ENCODE measurements at regions not wholly inside any gene's neighbourhood (a gene's known extent, or its start where the extent isn't known, plus 50 kb on each side); places are given as distances from the start of the nearest gene placed in this dataset.
"Not testable (repeated sequence)": the region's sequence is repeated elsewhere in the genome, so short reads cannot be mapped to it uniquely, and the experiment has no call there.

DNA sequence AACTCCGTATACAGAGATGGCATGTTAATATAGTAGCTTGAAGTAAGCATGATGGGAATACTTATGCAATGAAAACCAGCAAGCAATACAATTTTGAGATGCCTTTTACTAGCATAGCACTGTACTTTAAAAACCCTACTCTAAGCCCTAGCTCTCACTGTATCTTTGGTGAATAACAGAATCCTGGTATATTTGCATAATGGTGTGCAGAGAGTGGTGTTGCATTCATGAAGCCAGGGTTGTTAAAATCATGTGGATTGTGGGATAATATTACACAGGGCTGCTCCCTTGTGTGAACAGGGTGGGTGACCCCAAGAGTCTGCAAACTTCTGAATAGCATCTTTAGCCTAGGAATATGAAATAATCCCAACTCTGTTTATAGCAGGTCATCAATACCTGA, 105.2 kb upstream of the BMP2 start:
- Mint-ChIP-seq H3K4me3 (no peak overlapping the region), H3K9me3 (peaks cover 20% of the 10 kb centered on the region), H3K27ac (no peak overlapping the region), H3K4me1 (ENCODE audit: low read depth) (no peaks in the 10 kb centered on the region), H3K36me3 (ENCODE audit: low read depth) (no peaks in the 10 kb centered on the region), H3K27me3 (ENCODE audit: low read depth) (no peaks in the 10 kb centered on the region)
- DNase-seq (ENCODE audit: low spot score): no peak

DNA sequence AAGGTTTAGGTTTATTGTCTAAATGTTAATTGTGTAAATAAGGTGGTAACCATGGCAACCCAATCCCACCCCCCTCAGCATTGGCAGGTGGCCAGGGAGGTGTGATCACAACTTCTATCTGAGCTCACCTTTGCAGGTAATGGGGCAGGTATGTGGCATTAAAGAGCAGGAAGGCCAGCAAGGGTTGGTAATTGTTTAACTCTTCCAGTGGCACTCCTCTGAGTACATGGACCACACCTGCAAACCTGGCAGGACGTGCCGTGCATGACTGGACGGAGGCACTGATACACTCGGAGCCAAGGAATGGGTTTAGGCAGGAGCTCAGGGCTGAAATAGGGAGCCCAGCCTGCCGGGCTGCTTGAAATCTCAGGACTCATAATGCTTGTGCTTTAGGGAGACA, 107.0 kb upstream of the BMP2 start:
- DNase-seq (ENCODE audit: low spot score): no peak

DNA sequence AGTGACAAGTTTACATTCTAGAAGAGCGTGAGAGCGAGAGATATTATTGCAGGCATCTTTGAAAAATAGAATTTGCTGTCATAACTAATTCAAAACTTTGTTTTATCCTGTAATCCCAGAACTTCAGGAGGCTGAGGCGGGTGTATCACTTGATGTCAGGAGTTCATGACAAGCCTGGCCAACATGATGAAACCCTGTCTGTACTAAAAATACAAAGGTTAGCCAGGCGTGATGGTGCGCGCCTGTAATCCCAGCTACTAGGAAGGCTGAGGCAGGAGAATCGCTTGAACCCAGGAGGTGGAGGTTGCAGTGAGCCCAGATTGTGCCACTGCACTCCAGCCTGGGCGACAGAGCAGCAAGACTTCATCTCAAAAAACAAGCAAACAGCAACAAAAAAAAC, 108.6 kb upstream of the BMP2 start:
- DNase-seq (ENCODE audit: low spot score); H3K36me3 Mint-ChIP-seq (ENCODE audit: low read depth); H3K27ac Mint-ChIP-seq; H3K9me3 Mint-ChIP-seq; H3K4me1 Mint-ChIP-seq (ENCODE audit: low read depth); H3K27me3 Mint-ChIP-seq (ENCODE audit: low read depth); H3K4me3 Mint-ChIP-seq: not testable (repeated sequence)

More for the DNA sequence above, 107.0 kb upstream of the BMP2 start:
- Mint-ChIP-seq H3K36me3 (ENCODE audit: low read depth) (no peaks in the 10 kb centered on the region), H3K27me3 (ENCODE audit: low read depth) (no peaks in the 10 kb centered on the region), H3K4me1 (ENCODE audit: low read depth) (no peaks in the 10 kb centered on the region), H3K4me3 (no peak overlapping the region), H3K9me3 (peaks cover 9% of the 10 kb centered on the region), H3K27ac (no peak overlapping the region)

DNA sequence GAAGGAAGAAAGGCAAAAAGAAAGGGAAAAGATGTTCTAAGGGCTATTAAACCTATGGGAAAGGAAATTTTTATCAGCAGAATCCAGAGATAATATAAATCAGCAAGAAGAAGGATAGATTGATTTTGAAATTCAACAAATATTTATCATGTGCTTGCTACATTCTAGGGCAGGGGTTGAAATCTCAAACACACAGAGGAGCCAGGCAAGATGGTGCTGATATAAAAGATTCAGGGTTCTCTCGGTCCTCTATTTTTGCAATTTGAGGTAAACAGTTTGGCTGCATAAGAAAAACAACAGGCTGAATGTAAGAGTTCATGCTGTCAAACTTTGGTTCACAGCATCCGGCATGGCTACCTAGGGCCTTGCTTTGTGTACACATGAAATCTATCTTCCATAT, 109.6 kb upstream of the BMP2 start:
- H3K27ac Mint-ChIP-seq: no peak overlapping the region
- no peaks in the 10 kb centered on the region for H3K27me3 Mint-ChIP-seq (ENCODE audit: low read depth)

DNA sequence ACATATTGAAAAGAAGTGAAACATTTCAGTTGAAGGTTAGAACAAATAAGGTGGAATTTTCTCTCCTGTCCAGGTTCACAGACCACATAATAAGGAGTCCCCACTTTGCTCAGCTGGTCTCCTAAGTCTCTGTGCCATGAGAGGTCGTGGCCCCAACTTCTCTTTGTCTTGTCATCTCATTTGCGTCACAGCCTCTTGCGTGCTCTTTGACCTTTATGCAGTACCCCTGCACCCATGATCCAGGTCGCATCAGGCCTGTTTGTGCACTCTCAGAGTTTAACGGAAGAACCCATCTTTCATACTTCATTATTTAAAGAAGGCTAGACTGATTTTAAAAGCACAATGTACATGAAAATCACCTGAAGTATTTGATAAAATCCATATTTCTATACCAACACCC, 110.4 kb upstream of the BMP2 start:
- H3K4me3 Mint-ChIP-seq: no peak overlapping the region
- peaks cover 5% of the 10 kb centered on the region for H3K9me3 Mint-ChIP-seq
- no peaks in the 10 kb centered on the region for H3K36me3 Mint-ChIP-seq (ENCODE audit: low read depth)
- no peaks in the 10 kb centered on the region for H3K27me3 Mint-ChIP-seq (ENCODE audit: low read depth)
- H3K4me1 Mint-ChIP-seq (ENCODE audit: low read depth): no peaks in the 10 kb centered on the region
- no peak overlapping the region for H3K27ac Mint-ChIP-seq
- no peak for DNase-seq (ENCODE audit: low spot score)

More for the DNA sequence above, 109.6 kb upstream of the BMP2 start:
- Mint-ChIP-seq H3K4me3 (no peak overlapping the region), H3K9me3 (no peaks in the 10 kb centered on the region), H3K4me1 (ENCODE audit: low read depth) (no peaks in the 10 kb centered on the region), H3K36me3 (ENCODE audit: low read depth) (no peaks in the 10 kb centered on the region)
- no peak for DNase-seq (ENCODE audit: low spot score)

DNA sequence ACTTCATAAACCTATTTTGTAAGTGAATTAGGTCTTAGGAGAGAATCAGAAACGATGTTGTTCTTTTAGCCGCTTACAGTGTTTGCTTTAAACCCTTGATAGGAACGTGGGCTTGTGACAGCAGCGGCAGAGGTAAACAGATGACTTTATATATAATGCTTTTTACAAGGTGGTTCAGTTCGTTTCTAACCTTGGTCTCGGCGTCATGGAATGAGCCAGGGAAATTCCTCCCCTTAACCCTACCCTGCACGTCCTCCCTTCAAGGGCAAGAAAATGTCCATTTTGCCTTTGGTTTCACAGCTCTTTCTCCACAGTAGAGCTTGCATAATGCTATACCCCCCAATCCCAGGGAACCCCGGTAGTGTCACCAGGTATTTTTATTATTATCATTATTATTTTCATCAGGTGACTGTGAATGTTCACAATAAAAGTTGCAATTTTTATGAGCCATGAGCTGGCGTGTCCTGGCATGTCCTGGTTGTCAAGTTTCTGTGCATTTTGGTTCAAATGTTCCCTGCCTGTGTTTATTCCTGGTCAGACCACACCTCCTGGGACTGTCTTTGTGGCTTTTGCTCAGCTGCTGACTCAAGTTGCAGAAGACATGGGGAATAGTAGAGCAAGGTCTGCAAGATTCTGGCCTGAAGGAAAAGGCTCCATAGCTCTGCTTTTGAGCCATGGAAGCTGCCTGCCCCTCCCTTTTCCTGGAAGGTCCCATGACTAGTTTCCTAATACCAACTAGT, 112.8 kb upstream of the BMP2 start:
- no peaks in the 10 kb centered on the region for H3K27me3 Mint-ChIP-seq (ENCODE audit: low read depth)
- H3K9me3 Mint-ChIP-seq: peaks cover 9% of the 10 kb centered on the region
- no peaks in the 10 kb centered on the region for H3K36me3 Mint-ChIP-seq (ENCODE audit: low read depth)
- H3K4me3 Mint-ChIP-seq: no peak overlapping the region
- no peak overlapping the region for H3K27ac Mint-ChIP-seq
- no peaks in the 10 kb centered on the region for H3K4me1 Mint-ChIP-seq (ENCODE audit: low read depth)
- no peak for DNase-seq (ENCODE audit: low spot score)

DNA sequence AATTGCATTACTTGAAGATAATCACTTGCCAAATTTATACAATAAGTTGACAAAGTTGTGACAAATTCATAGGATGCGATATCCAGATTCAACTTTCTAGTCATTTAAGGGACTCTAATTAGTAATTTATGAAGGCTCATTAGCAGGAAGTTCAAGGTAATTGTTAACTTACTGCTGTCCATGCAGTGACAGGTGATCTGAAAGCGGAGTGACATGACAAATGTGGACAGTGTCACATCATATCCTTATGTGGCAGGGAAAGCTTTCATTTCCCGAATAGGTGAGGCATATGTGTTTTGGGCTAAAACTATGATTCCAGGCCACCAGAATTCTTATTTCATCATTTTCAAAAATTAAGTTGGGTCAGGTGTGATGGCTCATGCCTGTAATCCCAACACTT, 115.9 kb upstream of the BMP2 start:
- H3K27ac Mint-ChIP-seq: no peak overlapping the region
- H3K9me3 Mint-ChIP-seq: peaks cover 17% of the 10 kb centered on the region
- no peaks in the 10 kb centered on the region for H3K4me1 Mint-ChIP-seq (ENCODE audit: low read depth)
- H3K36me3 Mint-ChIP-seq (ENCODE audit: low read depth): no peaks in the 10 kb centered on the region
- DNase-seq (ENCODE audit: low spot score): no peak
- no peak overlapping the region for H3K4me3 Mint-ChIP-seq
- no peaks in the 10 kb centered on the region for H3K27me3 Mint-ChIP-seq (ENCODE audit: low read depth)

DNA sequence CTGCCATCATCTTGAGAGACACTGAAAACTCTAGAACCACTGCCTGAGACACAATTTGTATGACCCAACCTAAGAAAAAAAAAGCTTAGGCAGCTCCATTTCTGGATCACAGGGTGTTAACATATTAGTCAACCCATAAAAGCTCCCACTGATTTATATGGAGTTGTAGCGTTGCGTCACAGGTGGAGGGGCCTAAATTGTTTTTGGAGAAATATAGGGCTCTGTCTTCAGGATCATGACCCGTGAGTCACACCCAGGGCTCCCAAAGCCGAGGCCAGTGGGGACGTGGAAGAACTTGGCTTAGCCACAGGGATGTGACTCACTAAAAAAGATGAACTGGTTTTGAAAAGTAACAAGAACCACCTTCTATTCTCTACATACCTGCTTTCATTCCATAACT, 116.5 kb upstream of the BMP2 start:
- no peak overlapping the region for H3K27ac Mint-ChIP-seq
- peaks cover 17% of the 10 kb centered on the region for H3K9me3 Mint-ChIP-seq
- no peaks in the 10 kb centered on the region for H3K27me3 Mint-ChIP-seq (ENCODE audit: low read depth)
- H3K4me1 Mint-ChIP-seq (ENCODE audit: low read depth): no peaks in the 10 kb centered on the region
- no peak overlapping the region for H3K4me3 Mint-ChIP-seq
- DNase-seq (ENCODE audit: low spot score): no peak
- no peaks in the 10 kb centered on the region for H3K36me3 Mint-ChIP-seq (ENCODE audit: low read depth)

DNA sequence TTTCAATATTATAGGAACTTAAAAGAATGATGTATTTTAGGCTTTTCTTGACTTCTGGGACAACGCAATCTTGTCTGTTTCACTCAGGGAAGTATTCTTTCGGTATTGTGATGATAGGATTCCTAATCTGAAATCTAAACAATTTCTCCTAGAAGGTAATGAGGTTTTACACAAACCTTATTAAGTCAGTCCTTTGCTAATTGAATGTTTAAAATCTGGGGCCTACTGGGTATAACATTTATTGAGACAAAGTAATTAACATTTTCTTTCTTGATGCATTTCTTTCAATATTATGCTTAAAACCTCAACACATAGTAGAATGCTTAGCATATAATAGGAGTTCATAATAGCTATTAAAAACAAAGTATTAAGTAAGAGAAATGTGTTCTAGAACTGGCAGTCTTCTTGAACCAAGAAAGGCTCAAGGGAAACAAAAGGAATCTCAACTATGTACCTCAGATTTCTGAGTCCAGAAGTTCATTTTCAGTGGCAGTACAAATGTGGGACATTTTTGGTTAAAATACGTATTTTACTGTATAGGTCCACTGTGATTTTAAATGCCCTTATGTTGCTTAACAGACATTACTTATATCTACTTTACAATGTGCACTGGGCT, 121.4 kb upstream of the BMP2 start:
- no peak for DNase-seq (ENCODE audit: low spot score)
- no peak overlapping the region for H3K27ac Mint-ChIP-seq
- H3K36me3 Mint-ChIP-seq (ENCODE audit: low read depth): no peaks in the 10 kb centered on the region
- no peaks in the 10 kb centered on the region for H3K4me1 Mint-ChIP-seq (ENCODE audit: low read depth)
- H3K4me3 Mint-ChIP-seq: no peak overlapping the region
- no peaks in the 10 kb centered on the region for H3K27me3 Mint-ChIP-seq (ENCODE audit: low read depth)
- peaks cover 19% of the 10 kb centered on the region for H3K9me3 Mint-ChIP-seq

DNA sequence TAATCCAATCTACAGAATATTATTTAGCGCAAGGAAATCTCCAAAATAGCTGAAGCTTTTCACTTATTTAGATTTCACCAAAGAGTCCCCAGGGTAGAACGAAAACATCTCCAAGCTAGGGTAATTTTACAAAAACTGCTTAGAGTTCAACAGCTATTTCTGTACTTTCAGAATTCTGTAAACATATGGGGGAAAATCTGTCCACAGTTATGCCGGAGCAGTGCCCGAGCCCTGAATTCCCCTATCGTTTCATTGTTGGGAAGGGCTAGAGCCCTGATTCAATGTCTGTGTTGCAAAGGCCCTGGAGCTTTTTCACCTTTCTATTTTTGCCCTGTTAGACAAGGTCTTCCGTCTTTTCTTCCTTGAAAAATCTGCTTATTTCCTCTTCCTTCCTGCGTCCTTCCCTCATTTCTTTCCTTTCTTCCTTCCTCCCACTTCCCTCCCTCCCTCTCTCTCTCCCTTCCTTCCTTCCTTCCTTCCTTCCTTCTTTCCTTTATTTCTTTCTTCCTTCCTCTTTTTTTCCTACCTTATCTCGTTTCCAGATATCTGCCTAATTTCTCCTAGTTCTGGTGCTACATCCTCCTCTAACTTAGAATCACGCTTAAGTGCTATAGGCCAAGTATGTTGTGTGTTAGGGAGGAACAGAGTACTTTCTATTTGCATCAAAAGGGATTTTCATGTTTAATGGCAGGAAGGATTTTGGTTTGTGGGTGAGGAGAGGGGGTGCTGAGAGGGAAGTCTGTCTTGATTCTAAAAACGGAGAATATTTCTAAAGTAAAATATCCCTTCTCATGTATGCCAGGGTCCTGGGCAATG, 122.5 kb upstream of the BMP2 start:
- Mint-ChIP-seq H3K9me3 (peaks cover 19% of the 10 kb centered on the region), H3K4me1 (ENCODE audit: low read depth) (no peaks in the 10 kb centered on the region), H3K27me3 (ENCODE audit: low read depth) (no peaks in the 10 kb centered on the region), H3K36me3 (ENCODE audit: low read depth) (no peaks in the 10 kb centered on the region), H3K27ac (no peak overlapping the region), H3K4me3 (no peak overlapping the region)
- DNase-seq (ENCODE audit: low spot score): no peak

DNA sequence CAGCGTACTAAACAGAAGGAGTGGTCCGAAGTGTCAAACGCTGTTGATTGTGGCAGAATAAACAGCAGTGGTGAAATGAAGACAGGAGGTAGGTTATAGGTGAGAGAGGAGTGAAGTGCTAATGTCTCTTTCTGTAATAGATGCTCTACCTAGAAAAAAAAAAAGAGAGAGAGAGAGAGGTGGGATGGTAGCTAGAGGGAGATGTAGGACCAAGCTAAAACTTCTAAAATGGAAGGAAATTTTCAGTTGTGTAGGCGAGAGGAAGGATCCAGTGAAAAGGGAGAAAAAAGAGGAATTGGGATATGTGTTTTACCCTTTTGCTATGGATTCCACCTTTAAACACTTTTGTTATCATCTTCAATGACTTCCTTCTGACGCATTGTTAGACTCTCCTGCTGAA, 126.5 kb upstream of the BMP2 start:
- Mint-ChIP-seq H3K9me3 (peaks cover 16% of the 10 kb centered on the region), H3K36me3 (ENCODE audit: low read depth) (no peaks in the 10 kb centered on the region), H3K4me1 (ENCODE audit: low read depth) (no peaks in the 10 kb centered on the region), H3K4me3 (no peak overlapping the region), H3K27me3 (ENCODE audit: low read depth) (no peaks in the 10 kb centered on the region), H3K27ac (no peak overlapping the region)
- no peak for DNase-seq (ENCODE audit: low spot score)

DNA sequence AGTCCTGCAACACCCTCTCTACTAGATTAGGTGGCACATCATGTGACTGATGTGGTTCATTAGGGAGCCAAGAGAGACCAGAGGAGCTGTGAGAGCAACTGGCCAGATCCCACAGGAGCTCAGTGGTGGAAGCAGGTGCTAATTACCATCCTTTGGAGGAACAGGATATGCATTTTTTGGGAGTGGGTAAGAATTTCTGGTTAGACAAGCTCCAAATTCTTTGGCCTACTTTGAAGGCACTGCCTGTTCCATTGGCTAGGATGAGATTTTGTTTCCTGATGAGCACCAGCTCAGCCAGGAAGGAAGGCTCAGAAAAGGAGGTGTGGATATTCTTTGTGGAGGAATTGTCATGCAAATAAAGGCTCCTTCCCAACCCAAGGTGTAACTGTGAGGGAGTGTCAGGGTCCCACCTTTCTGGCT, 130.3 kb upstream of the BMP2 start:
- Mint-ChIP-seq H3K4me1 (ENCODE audit: low read depth) (no peaks in the 10 kb centered on the region), H3K4me3 (no peak overlapping the region), H3K27ac (no peak overlapping the region), H3K36me3 (ENCODE audit: low read depth) (no peaks in the 10 kb centered on the region), H3K9me3 (peaks cover 13% of the 10 kb centered on the region), H3K27me3 (ENCODE audit: low read depth) (no peaks in the 10 kb centered on the region)
- no peak for DNase-seq (ENCODE audit: low spot score)

DNA sequence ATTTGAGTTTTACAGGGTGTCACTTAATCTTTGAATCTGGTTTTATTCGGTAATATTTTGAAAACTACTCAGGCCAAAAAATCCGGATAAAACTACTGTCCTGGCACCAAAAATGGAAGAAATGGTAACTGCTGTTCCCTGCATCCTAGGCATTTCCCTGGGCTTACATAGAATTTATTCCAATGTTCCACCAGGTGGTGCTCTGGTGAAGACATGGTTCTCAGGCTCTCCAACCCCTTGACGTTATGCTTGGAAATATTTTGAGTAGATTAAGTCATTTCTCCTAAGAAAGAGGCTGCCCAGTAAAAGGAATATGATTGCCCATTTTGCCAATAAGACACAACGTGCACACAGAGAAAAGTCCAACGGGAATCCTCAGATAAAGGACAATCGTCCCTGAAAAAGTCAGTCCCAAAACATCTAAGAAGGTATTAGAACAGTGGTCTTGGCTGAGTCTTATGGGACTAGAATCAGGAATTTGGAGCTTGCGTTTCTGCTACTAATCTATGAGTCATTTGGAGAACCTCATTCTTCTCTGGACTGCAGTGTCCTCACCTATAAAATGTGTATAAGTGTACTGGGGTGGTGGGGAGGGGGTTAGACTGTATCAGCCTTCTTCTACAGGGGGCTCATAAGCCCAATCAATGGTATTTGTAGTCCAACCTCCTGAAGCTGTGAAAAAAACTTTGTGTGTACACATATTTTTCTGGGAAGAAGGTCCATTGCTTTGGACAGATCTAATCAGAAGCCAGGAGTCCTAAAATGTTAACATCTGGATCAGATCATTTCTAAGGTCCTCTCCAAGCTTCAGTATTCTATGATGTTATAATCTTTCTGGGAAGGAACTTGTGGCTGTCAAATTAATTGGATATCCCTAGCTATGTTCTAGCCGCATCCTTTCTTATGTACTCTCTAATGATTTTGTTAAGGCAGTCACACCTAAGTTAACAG, 131.0 kb upstream of the BMP2 start:
- Mint-ChIP-seq H3K4me1 (ENCODE audit: low read depth) (no peaks in the 10 kb centered on the region), H3K9me3 (peaks cover 7% of the 10 kb centered on the region), H3K27ac (no peak overlapping the region), H3K27me3 (ENCODE audit: low read depth) (no peaks in the 10 kb centered on the region), H3K36me3 (ENCODE audit: low read depth) (no peaks in the 10 kb centered on the region), H3K4me3 (no peak overlapping the region)
- no peak for DNase-seq (ENCODE audit: low spot score)
